ENCODE measurements at regions not wholly inside any gene's neighbourhood (a gene's known extent, or its start where the extent isn't known, plus 50 kb on each side); places are given as distances from the start of the nearest gene placed in this dataset.
A peak's percentile ranks its signal among the peaks of the same experiment; 100 is the strongest.

DNA sequence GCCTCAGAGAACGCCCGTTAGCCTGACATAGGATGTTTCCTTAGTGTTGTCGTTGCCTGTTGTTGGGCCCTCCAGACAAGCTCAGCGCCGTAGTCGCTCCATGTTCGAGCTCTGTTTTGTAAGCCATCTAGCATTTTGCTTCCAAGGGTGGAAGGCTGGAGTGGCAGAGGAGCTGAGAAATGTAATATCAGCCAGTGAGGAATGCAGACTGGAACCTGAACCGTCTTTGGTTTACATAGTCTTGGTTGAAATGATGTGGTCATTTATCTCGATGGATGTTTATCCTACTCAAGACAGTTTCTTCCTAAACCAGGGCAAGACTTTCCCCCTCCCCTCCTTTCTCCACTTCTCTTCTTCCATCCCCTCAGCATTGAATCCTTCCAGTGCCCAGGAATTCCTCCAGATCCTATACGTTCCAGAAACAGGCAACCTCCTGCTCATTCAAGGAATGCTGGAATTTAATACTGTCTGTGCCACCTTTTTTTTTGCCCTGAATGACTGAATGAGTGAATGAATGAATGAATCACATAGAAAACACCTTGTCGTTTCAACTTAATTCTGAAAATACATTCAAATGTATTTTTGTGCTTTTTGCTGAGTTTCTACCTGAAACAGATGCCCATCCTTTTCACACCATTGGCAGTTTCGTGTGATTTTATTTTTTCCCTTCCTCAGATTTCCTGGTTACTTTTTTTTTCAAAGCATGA lies 109.5 kb upstream of the MBNL2 start:
- TF ChIP-seq POLR2AphosphoS5 (IDR thresholded peaks at IDR 0.05; ENCODE audit: low read depth, low read length) (no peak), POLR2A (IDR thresholded peaks at IDR 0.05; ENCODE audit: low read depth, low read length) (no peak)
- DNase-seq (ENCODE audit: insufficient read length) = no peak
- no peak for FAIRE-seq

DNA sequence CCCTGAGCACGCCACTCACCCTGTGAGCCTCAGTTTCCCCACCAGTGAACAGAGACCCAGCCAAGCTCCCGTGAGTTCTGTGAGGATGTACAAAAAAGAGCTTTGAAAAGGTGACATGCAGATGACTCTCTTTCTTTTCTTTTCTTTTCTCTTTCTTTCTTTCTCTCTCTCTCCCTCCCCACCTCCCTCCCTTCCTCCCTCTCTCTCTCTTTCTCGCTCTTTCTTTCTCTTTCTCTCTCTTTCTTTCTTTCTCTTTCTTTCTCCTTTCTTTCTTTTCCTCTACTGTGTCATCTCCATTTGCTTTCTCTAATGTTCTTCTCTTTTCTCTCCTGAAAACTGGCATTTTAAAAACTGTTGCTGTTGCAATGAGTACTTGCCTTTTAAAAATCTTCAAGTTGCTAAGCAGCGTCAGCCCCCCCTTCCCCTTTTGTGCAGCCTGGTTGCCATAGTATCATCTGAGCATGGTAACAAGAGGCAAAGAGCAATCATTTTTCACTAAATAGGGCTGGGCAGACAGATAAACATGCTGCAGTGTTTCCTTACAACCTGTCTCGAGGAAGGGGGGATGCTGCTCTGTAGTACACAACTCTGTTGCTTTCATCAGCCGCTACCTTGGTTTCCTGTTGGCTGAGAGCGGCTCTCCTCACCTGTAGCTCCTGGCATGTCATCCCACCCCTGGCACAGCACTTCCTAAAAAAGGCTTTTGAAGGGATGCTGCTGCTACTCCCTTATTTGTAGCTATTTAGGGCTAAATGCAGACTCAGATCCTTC lies 108.7 kb upstream of the MBNL2 start:
- no peak for DNase-seq (ENCODE audit: insufficient read length)
- TF ChIP-seq POLR2AphosphoS5 (IDR thresholded peaks at IDR 0.05; ENCODE audit: low read depth, low read length) = no peak
- TF ChIP-seq POLR2A (IDR thresholded peaks at IDR 0.05; ENCODE audit: low read depth, low read length) = no peak
- TF ChIP-seq TAF1 (IDR thresholded peaks at IDR 0.05; ENCODE audit: borderline replicate concordance, low read depth, low read length) = no peak
- FAIRE-seq = no peak

DNA sequence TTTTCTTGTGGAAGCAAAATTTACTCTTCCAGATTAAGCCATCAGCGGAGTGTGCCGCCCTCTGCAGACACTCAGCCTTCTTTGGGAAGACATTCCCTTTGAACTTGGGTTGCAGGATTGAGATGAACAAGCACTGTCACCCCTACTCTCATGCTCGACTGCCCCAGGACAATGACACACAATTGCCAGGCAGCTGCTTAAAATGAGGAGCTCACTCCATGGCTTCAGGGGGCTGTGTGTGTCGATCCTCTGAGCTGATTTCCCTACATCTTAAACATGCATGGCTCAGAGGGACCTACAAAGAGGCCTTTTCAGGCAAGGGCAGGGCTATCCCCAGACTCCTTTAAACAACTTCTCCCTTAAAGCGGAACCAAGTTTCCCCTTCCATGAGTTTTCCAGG lies 107.5 kb upstream of the MBNL2 start:
- TF ChIP-seq POLR2A (IDR thresholded peaks at IDR 0.05; ENCODE audit: low read depth, low read length) (no peak), TAF1 (IDR thresholded peaks at IDR 0.05; ENCODE audit: borderline replicate concordance, low read depth, low read length) (no peak)
- no peak for FAIRE-seq
- no peak for DNase-seq (ENCODE audit: insufficient read length)

DNA sequence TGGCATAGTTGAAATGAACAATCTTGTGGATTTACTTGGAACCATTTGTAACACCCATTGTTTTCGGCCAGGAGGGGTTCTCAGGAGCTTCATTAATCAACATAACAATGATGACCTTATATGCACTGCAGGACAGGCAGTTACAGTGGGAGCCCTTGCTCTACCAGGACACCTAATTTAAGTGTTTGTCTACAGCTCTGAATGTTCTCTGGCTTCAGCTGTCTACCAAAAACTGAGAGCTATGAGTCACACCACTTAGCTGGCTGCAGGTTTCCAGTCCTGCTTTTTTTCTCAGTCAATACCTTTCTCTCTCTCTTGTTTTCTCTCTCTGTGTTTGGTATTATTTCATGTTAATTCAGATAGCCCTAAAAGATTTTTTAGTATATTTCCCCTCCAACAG lies 105.4 kb upstream of the MBNL2 start:
- DNase-seq (ENCODE audit: insufficient read length) = no peak
- TF ChIP-seq POLR2AphosphoS5 (IDR thresholded peaks at IDR 0.05; ENCODE audit: low read depth, low read length) (no peak), POLR2A (IDR thresholded peaks at IDR 0.05; ENCODE audit: low read depth, low read length) (no peak), TAF1 (IDR thresholded peaks at IDR 0.05; ENCODE audit: borderline replicate concordance, low read depth, low read length) (no peak)
- peak; percentile 74 for FAIRE-seq

DNA sequence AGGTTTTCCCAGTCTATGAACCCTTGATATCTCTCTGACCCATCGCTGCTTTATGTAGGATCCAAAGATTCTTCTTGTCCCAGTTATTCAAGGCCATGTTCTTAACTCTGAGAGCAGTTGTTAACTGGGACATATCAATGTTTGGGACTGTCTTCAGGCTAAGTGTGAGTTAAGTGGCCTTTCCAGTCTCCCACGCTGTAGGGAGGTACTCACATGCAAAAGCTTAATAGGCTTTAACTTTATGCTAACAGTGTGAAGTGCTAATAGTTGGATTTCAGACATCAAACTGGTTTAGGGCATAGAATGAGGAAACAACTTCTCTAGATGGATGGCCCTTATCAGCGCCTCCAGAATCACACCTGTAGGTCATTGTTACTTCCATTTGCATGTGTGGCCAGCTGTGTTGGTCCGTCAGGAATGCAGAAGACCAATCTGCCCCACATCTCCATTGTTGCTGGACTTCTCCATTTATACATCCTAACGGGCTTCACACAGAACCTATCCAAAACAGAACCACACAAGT lies 104.7 kb upstream of the MBNL2 start:
- TF ChIP-seq TAF1 (IDR thresholded peaks at IDR 0.05; ENCODE audit: borderline replicate concordance, low read depth, low read length) = no peak
- no peak for TF ChIP-seq POLR2A (IDR thresholded peaks at IDR 0.05; ENCODE audit: low read depth, low read length)
- no peak for TF ChIP-seq POLR2AphosphoS5 (IDR thresholded peaks at IDR 0.05; ENCODE audit: low read depth, low read length)
- DNase-seq (ENCODE audit: insufficient read length) (no peak), FAIRE-seq (no peak)

DNA sequence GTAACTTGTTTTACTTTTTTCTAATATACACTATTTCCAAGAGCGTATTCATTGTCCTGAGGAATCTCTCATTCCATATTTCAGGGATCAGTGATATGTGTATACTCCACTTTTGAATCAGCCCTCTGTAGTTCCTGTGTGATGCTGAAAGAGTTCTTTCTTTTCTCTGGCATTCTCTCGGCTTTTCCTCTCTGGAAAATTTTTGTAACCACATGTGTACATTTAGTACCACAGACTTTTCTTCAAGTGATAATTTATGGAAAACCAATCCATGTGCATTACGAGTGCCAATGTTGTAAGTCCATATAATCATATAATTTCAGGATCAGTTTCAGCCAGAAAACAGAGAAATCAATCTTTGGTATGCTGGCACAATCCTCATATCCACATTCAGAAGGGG lies 102.2 kb upstream of the MBNL2 start:
- FAIRE-seq = no peak
- no peak for DNase-seq (ENCODE audit: insufficient read length)
- no peak for TF ChIP-seq POLR2A (IDR thresholded peaks at IDR 0.05; ENCODE audit: low read depth, low read length)
- no peak for TF ChIP-seq TAF1 (IDR thresholded peaks at IDR 0.05; ENCODE audit: borderline replicate concordance, low read depth, low read length)
- TF ChIP-seq POLR2AphosphoS5 (IDR thresholded peaks at IDR 0.05; ENCODE audit: low read depth, low read length) = no peak

DNA sequence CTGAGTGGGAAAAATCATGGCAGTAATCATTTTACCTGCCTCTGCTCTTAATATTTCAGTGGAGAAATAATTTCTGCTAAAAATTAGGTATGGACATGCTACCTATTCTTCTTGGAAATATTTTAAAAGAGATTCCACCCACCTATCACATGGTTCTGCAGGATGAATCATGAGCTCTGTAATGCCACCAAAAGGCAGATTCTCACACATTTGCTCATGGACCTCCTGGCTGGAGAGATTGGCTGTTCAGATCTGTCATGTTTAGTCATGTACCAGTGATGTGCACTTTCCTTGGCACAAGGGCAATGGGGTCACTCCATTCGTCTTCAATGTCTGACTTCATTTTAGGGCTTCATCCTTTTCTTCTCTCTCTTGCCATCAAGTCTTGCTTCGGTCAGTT lies 101.8 kb upstream of the MBNL2 start:
- DNase-seq (ENCODE audit: insufficient read length) = no peak
- no peak for TF ChIP-seq TAF1 (IDR thresholded peaks at IDR 0.05; ENCODE audit: borderline replicate concordance, low read depth, low read length)
- TF ChIP-seq POLR2A (IDR thresholded peaks at IDR 0.05; ENCODE audit: low read depth, low read length) = no peak
- TF ChIP-seq POLR2AphosphoS5 (IDR thresholded peaks at IDR 0.05; ENCODE audit: low read depth, low read length) = no peak
- no peak for FAIRE-seq

DNA sequence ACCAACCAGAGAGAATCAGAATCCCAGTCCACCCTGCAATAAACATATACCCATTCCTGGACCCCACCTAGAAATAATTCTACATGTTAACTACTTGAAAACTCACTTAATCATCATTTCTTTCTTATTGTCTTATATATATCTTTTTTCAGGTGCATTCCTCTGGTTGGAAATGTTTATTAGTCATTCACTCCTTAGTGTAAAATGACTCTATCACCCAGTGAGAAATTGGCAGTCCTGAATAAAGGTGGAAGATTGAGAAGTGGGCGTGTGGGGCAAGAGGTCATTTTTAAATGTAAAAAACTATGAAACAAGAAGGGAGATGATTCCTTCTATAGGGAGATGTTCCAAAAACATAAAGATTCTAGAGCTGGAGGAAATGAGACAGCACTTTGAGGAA lies 101.2 kb upstream of the MBNL2 start:
- no peak for TF ChIP-seq POLR2A (IDR thresholded peaks at IDR 0.05; ENCODE audit: low read depth, low read length)
- no peak for TF ChIP-seq POLR2AphosphoS5 (IDR thresholded peaks at IDR 0.05; ENCODE audit: low read depth, low read length)
- TF ChIP-seq TAF1 (IDR thresholded peaks at IDR 0.05; ENCODE audit: borderline replicate concordance, low read depth, low read length) = no peak
- DNase-seq (ENCODE audit: insufficient read length) (no peak), FAIRE-seq (no peak)

DNA sequence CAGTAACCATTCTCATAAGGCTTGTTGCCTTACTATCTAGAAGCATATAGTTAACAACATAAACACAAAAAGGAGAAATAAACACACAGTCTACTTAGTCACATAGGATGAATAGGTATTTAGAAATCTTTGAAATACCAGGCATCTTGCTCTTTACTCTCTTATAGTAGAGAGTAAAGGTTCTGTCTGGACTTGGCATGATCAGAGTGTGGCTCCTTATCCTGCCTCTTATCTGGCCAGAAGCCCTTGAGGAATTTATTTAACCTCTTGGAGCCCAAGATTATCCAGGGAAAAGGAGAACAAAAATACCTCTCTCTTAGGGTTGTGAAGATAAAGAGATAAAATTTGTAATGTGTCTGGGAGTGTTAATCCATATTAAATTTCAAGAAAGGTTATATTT lies 100.2 kb upstream of the MBNL2 start:
- TF ChIP-seq TAF1 (IDR thresholded peaks at IDR 0.05; ENCODE audit: borderline replicate concordance, low read depth, low read length) (no peak), POLR2A (IDR thresholded peaks at IDR 0.05; ENCODE audit: low read depth, low read length) (no peak), POLR2AphosphoS5 (IDR thresholded peaks at IDR 0.05; ENCODE audit: low read depth, low read length) (no peak)
- FAIRE-seq = no peak
- no peak for DNase-seq (ENCODE audit: insufficient read length)

DNA sequence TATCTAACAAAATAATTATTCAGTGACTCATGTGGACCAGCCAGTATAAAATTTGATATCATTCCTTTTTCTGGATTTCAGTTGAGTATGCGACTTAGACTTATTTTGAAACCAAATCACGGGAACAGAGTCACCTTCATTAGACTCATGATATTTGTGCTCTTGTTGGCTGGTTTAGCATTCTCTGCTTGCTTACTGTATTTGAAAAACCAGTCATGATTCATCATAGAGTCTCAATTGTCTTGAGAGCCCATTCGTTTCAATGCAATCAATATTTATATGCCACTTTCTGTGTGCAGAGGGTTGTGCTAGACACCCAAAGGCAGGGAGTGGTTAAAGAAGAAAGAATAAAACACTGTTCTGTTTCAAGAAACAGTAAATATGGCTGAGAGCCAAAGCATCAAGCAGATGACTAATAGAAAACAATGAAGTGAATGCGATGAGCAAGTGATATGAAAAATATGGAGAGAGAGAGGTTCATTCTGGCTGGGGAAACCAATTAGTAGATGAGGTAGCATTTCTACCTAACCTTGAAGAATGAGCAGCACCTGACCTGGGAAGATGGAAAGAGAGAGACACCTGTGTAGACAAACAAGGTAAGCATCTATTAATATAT lies 99.6 kb upstream of the MBNL2 start:
- FAIRE-seq (no peak), DNase-seq (ENCODE audit: insufficient read length) (no peak)
- TF ChIP-seq POLR2AphosphoS5 (IDR thresholded peaks at IDR 0.05; ENCODE audit: low read depth, low read length) = no peak
- TF ChIP-seq POLR2A (IDR thresholded peaks at IDR 0.05; ENCODE audit: low read depth, low read length) = no peak
- TF ChIP-seq TAF1 (IDR thresholded peaks at IDR 0.05; ENCODE audit: borderline replicate concordance, low read depth, low read length) = no peak

DNA sequence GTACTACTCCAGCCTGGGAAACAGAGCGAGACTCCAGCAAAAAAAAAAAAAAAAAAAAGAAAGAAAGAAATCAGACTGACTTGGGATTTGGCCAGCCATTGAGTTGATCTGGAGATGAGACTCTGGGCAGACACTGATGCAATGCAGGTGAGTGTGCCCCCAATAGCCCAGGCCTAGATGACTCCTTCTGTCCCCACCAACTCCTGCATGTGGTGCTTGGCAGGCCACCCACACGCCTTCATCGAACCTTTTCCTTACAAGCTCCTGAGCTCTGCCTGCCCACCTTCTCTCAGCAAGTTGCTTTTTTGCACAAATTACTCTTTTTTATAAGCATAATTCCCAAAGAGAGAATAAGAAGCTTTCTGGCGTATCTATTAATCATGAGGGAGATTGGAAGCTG lies 97.9 kb upstream of the MBNL2 start:
- FAIRE-seq (no peak), DNase-seq (ENCODE audit: insufficient read length) (no peak)
- TF ChIP-seq POLR2AphosphoS5 (IDR thresholded peaks at IDR 0.05; ENCODE audit: low read depth, low read length) (no peak), TAF1 (IDR thresholded peaks at IDR 0.05; ENCODE audit: borderline replicate concordance, low read depth, low read length) (no peak), POLR2A (IDR thresholded peaks at IDR 0.05; ENCODE audit: low read depth, low read length) (no peak)

All from GM12892 (cell line).